Activated naive CD4-positive, alpha-beta T cell treated with anti-CD3 and anti-CD28 coated beads for 36 hours (primary cell): ENCODE measurements at regions not wholly inside any gene's neighbourhood (a gene's known extent, or its start where the extent isn't known, plus 50 kb on each side); places are given as distances from the start of the nearest gene placed in this dataset.

Experiments used
- CTCF ChIA-PET: fragments of 350-600 bp; sonication (Branson Sonifier 250); formaldehyde crosslinking; loops from one replicate; lab custom pipeline; 2021; ENCODE audit warnings: antibody characterized with exemption; lab: Charles Lee
- DNase-seq: peaks from one replicate; pipeline ENCODE4 v3.0.0-alpha.2; 2020
- H3K27ac Mint-ChIP-seq: one replicate; pipeline ENCODE4 v1.8.0; 2021; ENCODE audit warnings: mild to moderate bottlenecking, mixed read lengths
- H3K27me3 Mint-ChIP-seq: one replicate; pipeline ENCODE4 v1.8.0; 2021; ENCODE audit warnings: low read depth, mixed read lengths
- H3K36me3 Mint-ChIP-seq: one replicate; pipeline ENCODE4 v1.8.0; 2021; ENCODE audit warnings: low read depth, mixed read lengths
- H3K4me1 Mint-ChIP-seq: one replicate; pipeline ENCODE4 v1.8.0; 2021; ENCODE audit warnings: low read depth, mixed read lengths
- H3K4me3 Mint-ChIP-seq: one replicate; pipeline ENCODE4 v1.8.0; 2021; ENCODE audit warnings: mild to moderate bottlenecking, moderate library complexity, mixed read lengths
- H3K9me3 Mint-ChIP-seq: one replicate; pipeline ENCODE4 v1.8.0; 2021; ENCODE audit warnings: mixed read lengths
- intact Hi-C: fragments of 100-400 bp; cut with micrococcal nuclease; formaldehyde crosslinking; loops from one replicate; pipeline ENCODE4 v1.15.1; 2023

GRCh38 chr12:24697769-24698168 is 251.1 kb downstream of the BCAT1 start:
- Mint-ChIP-seq H3K27me3 (peaks cover 3% of the 10 kb centered on the region), H3K9me3 (no peaks in the 10 kb centered on the region), H3K4me3 (no peak overlapping the region), H3K4me1 (peaks cover 2% of the 10 kb centered on the region), H3K27ac (no peak overlapping the region), H3K36me3 (no peaks in the 10 kb centered on the region)
- CTCF ChIA-PET = no interaction called here
- DNase-seq = no peak
- intact Hi-C loops = no loop called here

GRCh38 chr12:24697295-24697694 is 251.6 kb downstream of the BCAT1 start:
- Mint-ChIP-seq H3K27me3 (peaks cover 8% of the 10 kb centered on the region), H3K27ac (no peak overlapping the region), H3K9me3 (no peaks in the 10 kb centered on the region), H3K36me3 (no peaks in the 10 kb centered on the region), H3K4me1 (peaks cover 2% of the 10 kb centered on the region), H3K4me3 (no peak overlapping the region)
- CTCF ChIA-PET = no interaction called here
- intact Hi-C loops = no loop called here
- no peak for DNase-seq

- H3K4me3 Mint-ChIP-seq = no peak overlapping the region
- intact Hi-C loops = no loop called here
- H3K4me1 Mint-ChIP-seq = peaks cover 2% of the 10 kb centered on the region
- no peaks in the 10 kb centered on the region for H3K9me3 Mint-ChIP-seq
- H3K36me3 Mint-ChIP-seq = no peaks in the 10 kb centered on the region
- H3K27ac Mint-ChIP-seq = no peak overlapping the region
- H3K27me3 Mint-ChIP-seq = peaks cover 11% of the 10 kb centered on the region
- CTCF ChIA-PET = no interaction called here
- no peak for DNase-seq
Measured at GRCh38 chr12:24696800-24697199, 252.1 kb downstream of the BCAT1 start.

GRCh38 chr12:24695657-24696329 is 253.1 kb downstream of the BCAT1 start:
- H3K4me3 Mint-ChIP-seq = no peak overlapping the region
- no peaks in the 10 kb centered on the region for H3K4me1 Mint-ChIP-seq
- no peak overlapping the region for H3K27ac Mint-ChIP-seq
- intact Hi-C loops = no loop called here
- DNase-seq = no peak
- no peaks in the 10 kb centered on the region for H3K9me3 Mint-ChIP-seq
- CTCF ChIA-PET = no interaction called here
- H3K27me3 Mint-ChIP-seq = peaks cover 11% of the 10 kb centered on the region
- H3K36me3 Mint-ChIP-seq = no peaks in the 10 kb centered on the region

GRCh38 chr12:24695103-24695502 is 253.8 kb downstream of the BCAT1 start:
- H3K27ac Mint-ChIP-seq = no peak overlapping the region
- intact Hi-C loops = no loop called here
- CTCF ChIA-PET = no interaction called here
- DNase-seq = no peak
- H3K4me1 Mint-ChIP-seq = no peaks in the 10 kb centered on the region
- no peaks in the 10 kb centered on the region for H3K36me3 Mint-ChIP-seq
- H3K9me3 Mint-ChIP-seq = no peaks in the 10 kb centered on the region
- H3K27me3 Mint-ChIP-seq = peaks cover 13% of the 10 kb centered on the region
- H3K4me3 Mint-ChIP-seq = no peak overlapping the region

- no peak for DNase-seq
- H3K27ac Mint-ChIP-seq = no peak overlapping the region
- H3K36me3 Mint-ChIP-seq = no peaks in the 10 kb centered on the region
- intact Hi-C loops = no loop called here
- no peak overlapping the region for H3K4me3 Mint-ChIP-seq
- no peaks in the 10 kb centered on the region for H3K9me3 Mint-ChIP-seq
- CTCF ChIA-PET = no interaction called here
- H3K27me3 Mint-ChIP-seq = peaks cover 17% of the 10 kb centered on the region
- H3K4me1 Mint-ChIP-seq = no peaks in the 10 kb centered on the region
Measured at GRCh38 chr12:24688601-24689000, 260.3 kb downstream of the BCAT1 start.

GRCh38 chr12:24681570-24681969 is 267.3 kb downstream of the BCAT1 start:
- Mint-ChIP-seq H3K4me1 (no peaks in the 10 kb centered on the region), H3K9me3 (no peaks in the 10 kb centered on the region), H3K27ac (no peak overlapping the region), H3K27me3 (peaks cover 4% of the 10 kb centered on the region), H3K36me3 (no peaks in the 10 kb centered on the region), H3K4me3 (no peak overlapping the region)
- intact Hi-C loops = no loop called here
- CTCF ChIA-PET = interaction anchor here (0.7 kb wide), 1 partner anchor 1224 kb away, joined by 3 read pairs; no protein-coding TSS in a partner anchor
- no peak for DNase-seq

- Mint-ChIP-seq H3K9me3 (no peaks in the 10 kb centered on the region), H3K36me3 (no peaks in the 10 kb centered on the region), H3K4me3 (no peak overlapping the region), H3K4me1 (no peaks in the 10 kb centered on the region), H3K27ac (no peak overlapping the region), H3K27me3 (peaks cover 3% of the 10 kb centered on the region)
- intact Hi-C loops = no loop called here
- DNase-seq = no peak
- CTCF ChIA-PET = no interaction called here
Measured at GRCh38 chr12:24679126-24679525, 269.8 kb downstream of the BCAT1 start.

- intact Hi-C loops = no loop called here
- Mint-ChIP-seq H3K4me1 (no peaks in the 10 kb centered on the region), H3K9me3 (no peaks in the 10 kb centered on the region), H3K27me3 (no peaks in the 10 kb centered on the region), H3K4me3 (no peak overlapping the region), H3K36me3 (no peaks in the 10 kb centered on the region), H3K27ac (no peak overlapping the region)
- DNase-seq = no peak
- CTCF ChIA-PET = no interaction called here
Measured at GRCh38 chr12:24678436-24678835, 270.5 kb downstream of the BCAT1 start.

- H3K4me1 Mint-ChIP-seq = no peaks in the 10 kb centered on the region
- peaks cover 2% of the 10 kb centered on the region for H3K27me3 Mint-ChIP-seq
- CTCF ChIA-PET = no interaction called here
- H3K27ac Mint-ChIP-seq = no peak overlapping the region
- H3K4me3 Mint-ChIP-seq = no peak overlapping the region
- DNase-seq = no peak
- intact Hi-C loops = no loop called here
- H3K9me3 Mint-ChIP-seq = peaks cover 1% of the 10 kb centered on the region
- no peaks in the 10 kb centered on the region for H3K36me3 Mint-ChIP-seq
Measured at GRCh38 chr12:24668563-24668962, 280.3 kb downstream of the BCAT1 start.

- Mint-ChIP-seq H3K4me1 (no peaks in the 10 kb centered on the region), H3K27me3 (peaks cover 4% of the 10 kb centered on the region), H3K27ac (no peak overlapping the region), H3K36me3 (no peaks in the 10 kb centered on the region), H3K9me3 (no peaks in the 10 kb centered on the region), H3K4me3 (no peak overlapping the region)
- intact Hi-C loops = no loop called here
- no peak for DNase-seq
- CTCF ChIA-PET = no interaction called here
Measured at GRCh38 chr12:24664161-24664880, 284.6 kb downstream of the BCAT1 start.

GRCh38 chr12:24661657-24662096 is 287.2 kb downstream of the BCAT1 start:
- CTCF ChIA-PET = no interaction called here
- Mint-ChIP-seq H3K4me3 (no peak overlapping the region), H3K4me1 (no peaks in the 10 kb centered on the region), H3K27me3 (peaks cover 4% of the 10 kb centered on the region), H3K27ac (no peak overlapping the region), H3K9me3 (no peaks in the 10 kb centered on the region), H3K36me3 (no peaks in the 10 kb centered on the region)
- no peak for DNase-seq
- intact Hi-C loops = no loop called here

- CTCF ChIA-PET = no interaction called here
- no peak overlapping the region for H3K27ac Mint-ChIP-seq
- no peaks in the 10 kb centered on the region for H3K9me3 Mint-ChIP-seq
- intact Hi-C loops = loop anchor here (5.0 kb wide), 1 partner anchor 48 kb away; no protein-coding TSS in a partner anchor
- DNase-seq = no peak
- no peaks in the 10 kb centered on the region for H3K4me1 Mint-ChIP-seq
- H3K27me3 Mint-ChIP-seq = peaks cover 4% of the 10 kb centered on the region
- H3K4me3 Mint-ChIP-seq = no peak overlapping the region
- no peaks in the 10 kb centered on the region for H3K36me3 Mint-ChIP-seq
Measured at GRCh38 chr12:24659016-24659415, 289.9 kb downstream of the BCAT1 start.
